K562 (cell line): ENCODE measurements at regions not wholly inside any gene's neighbourhood (a gene's known extent, or its start where the extent isn't known, plus 50 kb on each side); places are given as distances from the start of the nearest gene placed in this dataset.

Experiments used
- ATAC-seq: fragments of 200-7000 bp; cut with Tn5 transposase; 3 replicates; pipeline ENCODE4 v1.9.1; 2020; ENCODE audit warnings: moderate library complexity
- BruUV-seq: library from RNA; stranded (reverse); fragments of 400-500 nt; replicated peaks from 2 replicates; lab custom pipeline; 2021; lab: Mats Ljungman, UMichigan
- CTCF ChIA-PET: fragments of 300-600 bp; formaldehyde crosslinking; extraction: SDS; loops from one replicate; lab custom pipeline; 2021; ENCODE audit warnings: low intra/inter-chr PET ratio; lab: Yijun Ruan, JAX
- POLR2A ChIA-PET: fragments of 300-600, 350-650 bp; sonication (Branson Sonifier 250); formaldehyde crosslinking; extraction: SDS; loops from one replicate; lab custom pipeline; 2021; ENCODE audit warnings: antibody characterized with exemption, inconsistent platforms; lab: Yijun Ruan, JAX
- DNase-seq, 4 experiments: peaks; one replicate each; pipeline versions ENCODE4 v3.0.0 to v3.0.0-alpha.2; 2011 to 2018; ENCODE audit warnings: low spot score in 3 of 4, mixed read lengths in 3 of 4; ENCODE audit errors: extremely low read depth in 1 of 4
- FAIRE-seq: peaks from 2 replicates; lab custom pipeline; 2011; peaks lifted over from hg19 to GRCh38; lab: Jason Lieb, UNC
- H2AFZ ChIP-seq: 2 replicates; pipeline ENCODE4 v1.6.0; 2011; ENCODE audit warnings: low read depth, low read length, control low read depth, inconsistent platforms
- H3K27ac ChIP-seq: fragments of 200-600 bp; 3 replicates; pipeline ENCODE4 v1.8.0; 2011; ENCODE audit warnings: low read depth, mild to moderate bottlenecking, control low read depth, inconsistent platforms, low read length, moderate library complexity, mixed read lengths; ENCODE audit errors: extremely low read depth
- H3K27me3 ChIP-seq, 2 experiments: fragments of 300-600 bp in 1 of 2; 2 replicates in 1 of 2; 3 replicates in 1 of 2; pipeline versions ENCODE4 v1.6.0 to v1.8.0; 2011; ENCODE audit warnings: inconsistent platforms in 2 of 2, low read length in 2 of 2, mild to moderate bottlenecking in 1 of 2, mixed read lengths in 1 of 2, moderate library complexity in 1 of 2; ENCODE audit not compliant: control insufficient read depth in 2 of 2, insufficient read depth in 2 of 2
- H3K36me3 ChIP-seq: fragments of 300-600 bp; 3 replicates; pipeline ENCODE4 v1.8.0; 2011; ENCODE audit warnings: mild to moderate bottlenecking, low read length, inconsistent platforms; ENCODE audit not compliant: control insufficient read depth, insufficient read depth
- H3K4me1 ChIP-seq, 2 experiments: fragments of 200-600 bp in 1 of 2; replicated peaks in 1 of 2; 2 replicates in 1 of 2; 3 replicates in 1 of 2; pipeline versions ENCODE4 v1.5.1 to v1.8.0; 2011; ENCODE audit warnings: inconsistent platforms in 2 of 2, low read length in 2 of 2, mild to moderate bottlenecking in 1 of 2, mixed read lengths in 1 of 2, moderate library complexity in 1 of 2; ENCODE audit not compliant: control insufficient read depth in 2 of 2, insufficient read depth in 2 of 2
- H3K4me2 ChIP-seq: 2 replicates; pipeline ENCODE4 v1.6.1; 2011; ENCODE audit warnings: low read length, control low read depth, inconsistent platforms, mixed read lengths; ENCODE audit not compliant: insufficient read depth
- H3K4me3 ChIP-seq: fragments of 200-600 bp; sonication (generic), shearing (Covaris generic); 2 replicates; pipeline ENCODE4 v1.5.1; 2016; ENCODE audit warnings: control low read depth, inconsistent platforms
- H3K79me2 ChIP-seq: fragments of 200-600 bp; 3 replicates; pipeline ENCODE4 v1.8.0; 2011; ENCODE audit warnings: low read length, inconsistent platforms; ENCODE audit not compliant: control insufficient read depth, insufficient read depth
- H3K9ac ChIP-seq, 2 experiments: 2 replicates each; pipeline versions ENCODE4 v1.6.0 to v1.6.1; 2011; ENCODE audit warnings: low read depth in 2 of 2, low read length in 2 of 2, control low read depth in 1 of 2, inconsistent platforms in 1 of 2, mild to moderate bottlenecking in 1 of 2, mixed read lengths in 1 of 2; ENCODE audit not compliant: insufficient read depth in 1 of 2
- H3K9me1 ChIP-seq: one replicate; pipeline ENCODE4 v1.6.0; 2011; ENCODE audit warnings: inconsistent platforms, mild to moderate bottlenecking, low read length, moderate library complexity; ENCODE audit not compliant: control insufficient read depth, insufficient read depth
- H3K9me3 ChIP-seq: replicated peaks from 2 replicates; pipeline ENCODE4 v1.5.1; 2011; ENCODE audit warnings: low read depth, low read length, inconsistent platforms; ENCODE audit not compliant: control insufficient read depth, insufficient read depth
- H4K20me1 ChIP-seq: replicated peaks from 2 replicates; pipeline ENCODE4 v1.6.1; 2011; ENCODE audit warnings: low read length, inconsistent platforms, mixed read lengths; ENCODE audit not compliant: control insufficient read depth, insufficient read depth
- CBX8 ChIP-seq: fragments of 200-600 bp; sonication (generic); IDR thresholded peaks from 2 replicates; pipeline ENCODE4 v1.6.1; 2012; ENCODE audit warnings: borderline replicate concordance, mixed run types, low read depth, mild to moderate bottlenecking, moderate library complexity, mixed read lengths, low read length, control low read depth, inconsistent platforms; ENCODE audit not compliant: poor library complexity, severe bottlenecking; ENCODE audit errors: extremely low read depth
- CC2D1A ChIP-seq: fragments of 450-650 bp; IDR thresholded peaks from 2 replicates; pipeline ENCODE4 v1.6.1; 2017; ENCODE audit warnings: mild to moderate bottlenecking
- HDAC3 ChIP-seq: fragments of 450-650 bp; IDR thresholded peaks from 2 replicates; pipeline ENCODE4 v1.6.1; 2018; ENCODE audit warnings: borderline replicate concordance, mild to moderate bottlenecking, moderate library complexity; ENCODE audit not compliant: partially characterized antibody
- NFYB ChIP-seq: IDR thresholded peaks from 2 replicates; pipeline ENCODE4 v1.6.1; 2011; ENCODE audit warnings: mild to moderate bottlenecking, moderate library complexity; ENCODE audit not compliant: insufficient read length; ENCODE audit errors: extremely low read depth
- ZBTB9 ChIP-seq: fragments of 450-650 bp; formaldehyde crosslinking; IDR thresholded peaks from 2 replicates; pipeline ENCODE4 v1.4.0; 2020; ENCODE audit warnings: mild to moderate bottlenecking, moderate library complexity
- ZNF121 ChIP-seq: sonication (generic); formaldehyde crosslinking; conservative IDR thresholded peaks from 2 replicates; pipeline ENCODE4 v1.8.0; 2022; ENCODE audit warnings: missing genetic modification reagents
- ZNF311 ChIP-seq: fragments of 250-450 bp; sonication (Bioruptor Pico); IDR thresholded peaks from 2 replicates; pipeline ENCODE4 v1.4.0; 2020; ENCODE audit warnings: mild to moderate bottlenecking, moderate library complexity
- WGBS: fragments of 100-300 bp; shearing (Covaris generic); methylation state at CpG from one replicate; pipeline ENCODE4 v1.1.6; 2016; ENCODE audit warnings: low coverage, mixed read lengths; ENCODE audit not compliant: insufficient coverage; ENCODE audit errors: missing lambda C conversion rate; 5-methylcytosine and 5-hydroxymethylcytosine counted together
- in situ Hi-C: fragments of 300-500 bp; cut with MboI; formaldehyde crosslinking; loops from 4 replicates; pipeline ENCODE4 v1.15.0; 2018; ENCODE audit warnings: inconsistent platforms, mixed read lengths
- intact Hi-C: fragments of 100-400 bp; cut with micrococcal nuclease; formaldehyde crosslinking; loops from 2 replicates; pipeline ENCODE4 v1.14.2; 2022
- TF ChIP-seq, protein P1 (sequence below): sonication (generic); formaldehyde crosslinking; IDR thresholded peaks from 2 replicates; pipeline ENCODE4 v1.8.1; 2023; ENCODE audit warnings: mild to moderate bottlenecking, missing genetic modification reagents
- TF ChIP-seq, protein P2 (sequence below): fragments of 250-450 bp; sonication (Bioruptor Pico); IDR thresholded peaks from 2 replicates; pipeline ENCODE4 v1.8.0; 2022; ENCODE audit warnings: inconsistent platforms

GRCh38 chr10:56255298-56255697 is 105.8 kb downstream of the ZWINT start:
- H2AFZ ChIP-seq, result no peak overlapping the region
- H3K4me2 ChIP-seq, result no peak overlapping the region
- no peaks in the 10 kb centered on the region for H3K4me1 ChIP-seq
- no peak overlapping the region for H3K9ac ChIP-seq
- no peaks in the 10 kb centered on the region for H3K79me2 ChIP-seq
- no peaks in the 10 kb centered on the region for H4K20me1 ChIP-seq
- no peaks in the 10 kb centered on the region for H3K9me1 ChIP-seq
- BruUV-seq, result no TSS peak
- FAIRE-seq (no peak), ATAC-seq (no peak), DNase-seq (no peak)
- ChIA-PET CTCF (no interaction called here), POLR2A (no interaction called here)
- in situ Hi-C loops (no loop called here), intact Hi-C loops (no loop called here)
- no peak overlapping the region for H3K27ac ChIP-seq
- TF ChIP-seq HDAC3, result no peak
- H3K27me3 ChIP-seq, result no peaks in the 10 kb centered on the region
- H3K4me3 ChIP-seq, result no peak overlapping the region
- no peaks in the 10 kb centered on the region for H3K36me3 ChIP-seq
- WGBS, result 0% methylated on average over 8 of the region's 8 CpGs
- H3K9me3 ChIP-seq, result no peaks in the 10 kb centered on the region

DNA sequence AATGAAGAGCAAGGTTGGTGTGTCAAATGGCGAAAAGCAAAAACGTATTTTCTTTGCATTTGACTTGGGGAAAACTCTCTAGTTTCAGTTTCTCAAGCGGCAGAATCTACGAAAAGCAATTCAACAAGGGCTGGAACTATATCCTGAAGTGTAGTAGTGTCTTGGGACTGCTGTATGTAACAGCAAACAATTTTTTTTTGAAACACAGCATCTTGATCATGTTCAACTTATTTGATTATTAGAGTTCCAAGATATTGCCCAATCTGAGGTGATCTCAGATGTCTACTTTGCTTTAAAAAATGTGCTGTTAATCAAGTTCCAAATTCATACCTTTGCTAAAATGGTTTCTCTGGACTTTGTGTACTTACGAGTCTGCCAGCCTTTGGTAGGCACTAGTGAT is 120.6 kb downstream of the ZWINT start:
- FAIRE-seq (no peak), ATAC-seq (no peak), DNase-seq (no peak)
- Histone ChIP-seq H3K9me3 (no peaks in the 10 kb centered on the region; the same call in 1 of the 2 replicates), H3K9me1 (no peaks in the 10 kb centered on the region), H3K36me3 (no peaks in the 10 kb centered on the region), H3K79me2 (no peaks in the 10 kb centered on the region), H3K27me3 (no peaks in the 10 kb centered on the region), H3K9ac (no peak overlapping the region), H3K4me2 (no peak overlapping the region), H4K20me1 (no peaks in the 10 kb centered on the region), H3K27ac (no peak overlapping the region), H3K4me1 (no peaks in the 10 kb centered on the region), H3K4me3 (no peak overlapping the region), H2AFZ (no peak overlapping the region)
- in situ Hi-C loops, result no loop called here
- ChIA-PET CTCF (no interaction called here), POLR2A (no interaction called here)
- no TSS peak for BruUV-seq
- 2% methylated on average over 5 of the region's 5 CpGs for WGBS
- intact Hi-C loops, result no loop called here
- no peak for TF ChIP-seq ZBTB9 (CRISPR knock-in tag)
- TF ChIP-seq, protein P1, sequence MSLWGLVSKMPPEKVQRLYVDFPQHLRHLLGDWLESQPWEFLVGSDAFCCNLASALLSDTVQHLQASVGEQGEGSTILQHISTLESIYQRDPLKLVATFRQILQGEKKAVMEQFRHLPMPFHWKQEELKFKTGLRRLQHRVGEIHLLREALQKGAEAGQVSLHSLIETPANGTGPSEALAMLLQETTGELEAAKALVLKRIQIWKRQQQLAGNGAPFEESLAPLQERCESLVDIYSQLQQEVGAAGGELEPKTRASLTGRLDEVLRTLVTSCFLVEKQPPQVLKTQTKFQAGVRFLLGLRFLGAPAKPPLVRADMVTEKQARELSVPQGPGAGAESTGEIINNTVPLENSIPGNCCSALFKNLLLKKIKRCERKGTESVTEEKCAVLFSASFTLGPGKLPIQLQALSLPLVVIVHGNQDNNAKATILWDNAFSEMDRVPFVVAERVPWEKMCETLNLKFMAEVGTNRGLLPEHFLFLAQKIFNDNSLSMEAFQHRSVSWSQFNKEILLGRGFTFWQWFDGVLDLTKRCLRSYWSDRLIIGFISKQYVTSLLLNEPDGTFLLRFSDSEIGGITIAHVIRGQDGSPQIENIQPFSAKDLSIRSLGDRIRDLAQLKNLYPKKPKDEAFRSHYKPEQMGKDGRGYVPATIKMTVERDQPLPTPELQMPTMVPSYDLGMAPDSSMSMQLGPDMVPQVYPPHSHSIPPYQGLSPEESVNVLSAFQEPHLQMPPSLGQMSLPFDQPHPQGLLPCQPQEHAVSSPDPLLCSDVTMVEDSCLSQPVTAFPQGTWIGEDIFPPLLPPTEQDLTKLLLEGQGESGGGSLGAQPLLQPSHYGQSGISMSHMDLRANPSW, result no peak
- no peak for TF ChIP-seq CBX8
- TF ChIP-seq, protein P2, sequence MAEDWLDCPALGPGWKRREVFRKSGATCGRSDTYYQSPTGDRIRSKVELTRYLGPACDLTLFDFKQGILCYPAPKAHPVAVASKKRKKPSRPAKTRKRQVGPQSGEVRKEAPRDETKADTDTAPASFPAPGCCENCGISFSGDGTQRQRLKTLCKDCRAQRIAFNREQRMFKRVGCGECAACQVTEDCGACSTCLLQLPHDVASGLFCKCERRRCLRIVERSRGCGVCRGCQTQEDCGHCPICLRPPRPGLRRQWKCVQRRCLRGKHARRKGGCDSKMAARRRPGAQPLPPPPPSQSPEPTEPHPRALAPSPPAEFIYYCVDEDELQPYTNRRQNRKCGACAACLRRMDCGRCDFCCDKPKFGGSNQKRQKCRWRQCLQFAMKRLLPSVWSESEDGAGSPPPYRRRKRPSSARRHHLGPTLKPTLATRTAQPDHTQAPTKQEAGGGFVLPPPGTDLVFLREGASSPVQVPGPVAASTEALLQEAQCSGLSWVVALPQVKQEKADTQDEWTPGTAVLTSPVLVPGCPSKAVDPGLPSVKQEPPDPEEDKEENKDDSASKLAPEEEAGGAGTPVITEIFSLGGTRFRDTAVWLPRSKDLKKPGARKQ (CRISPR knock-in tag), result no peak
- TF ChIP-seq CC2D1A, result no peak
- TF ChIP-seq NFYB, result no peak
- TF ChIP-seq ZNF121 (CRISPR knock-in tag), result no peak
- no peak for TF ChIP-seq ZNF311 (CRISPR knock-in tag)
